GM03348 (cell line): ENCODE measurements at regions not wholly inside any gene's neighbourhood (a gene's known extent, or its start where the extent isn't known, plus 50 kb on each side); places are given as distances from the start of the nearest gene placed in this dataset.
"Not testable (repeated sequence)": the region's sequence is repeated elsewhere in the genome, so short reads cannot be mapped to it uniquely, and the experiment has no call there.

ENCODE experiments used
- DNase-seq: peaks from one replicate; pipeline ENCODE4 v3.0.0; 2012; ENCODE audit warnings: low spot score

GRCh38 chr20:40856653-40857052 lies 167.6 kb upstream of the MAFB start:
- DNase-seq, result no peak

- peak; percentile 29 for DNase-seq
Observed at GRCh38 chr20:40860487-40860902, 168.1 kb upstream of the TOP1 start.

GRCh38 chr20:40861427-40862008 lies 167.1 kb upstream of the TOP1 start:
- DNase-seq, result no peak

- no peak for DNase-seq
Observed at GRCh38 chr20:40863355-40863919, 165.2 kb upstream of the TOP1 start.

GRCh38 chr20:40864470-40864869 lies 164.2 kb upstream of the TOP1 start:
- DNase-seq, result no peak

GRCh38 chr20:40865095-40865494 lies 163.5 kb upstream of the TOP1 start:
- DNase-seq, result peak; percentile 27

- DNase-seq, result no peak
Observed at GRCh38 chr20:40866056-40866455, 162.6 kb upstream of the TOP1 start.

- DNase-seq, result peak; percentile 81
Observed at GRCh38 chr20:40868551-40869217, 159.9 kb upstream of the TOP1 start.

GRCh38 chr20:40869218-40870147 lies 159.1 kb upstream of the TOP1 start:
- no peak for DNase-seq

- DNase-seq, result no peak
Observed at GRCh38 chr20:40875116-40876085, 153.2 kb upstream of the TOP1 start.

- DNase-seq, result not testable (repeated sequence)
Observed at GRCh38 chr20:40878099-40878498, 150.5 kb upstream of the TOP1 start.

GRCh38 chr20:40880063-40880728 lies 148.4 kb upstream of the TOP1 start:
- DNase-seq, result no peak

- DNase-seq, result no peak
Observed at GRCh38 chr20:40880729-40881109, 147.9 kb upstream of the TOP1 start.

- DNase-seq, result no peak
Observed at GRCh38 chr20:40882152-40882551, 146.5 kb upstream of the TOP1 start.

- DNase-seq, result no peak
Observed at GRCh38 chr20:40883097-40883496, 145.5 kb upstream of the TOP1 start.

- DNase-seq, result no peak
Observed at GRCh38 chr20:40887105-40887504, 141.5 kb upstream of the TOP1 start.

- not testable (repeated sequence) for DNase-seq
Observed at GRCh38 chr20:40889266-40889665, 139.4 kb upstream of the TOP1 start.

GRCh38 chr20:40890181-40890580 lies 138.4 kb upstream of the TOP1 start:
- DNase-seq, result no peak

- no peak for DNase-seq
Observed at GRCh38 chr20:40890635-40891034, 138.0 kb upstream of the TOP1 start.

- DNase-seq, result no peak
Observed at GRCh38 chr20:40891351-40891750, 137.3 kb upstream of the TOP1 start.

GRCh38 chr20:40892642-40893041 lies 136.0 kb upstream of the TOP1 start:
- no peak for DNase-seq
